Endodermal cell (in vitro differentiated cells): ENCODE measurements at regions not wholly inside any gene's neighbourhood (a gene's known extent, or its start where the extent isn't known, plus 50 kb on each side); places are given as distances from the start of the nearest gene placed in this dataset.

Experiments
- DNase-seq: peaks from one replicate; pipeline ENCODE4 v3.0.0-alpha.2; 2017
- H3K27ac ChIP-seq: 2 replicates; pipeline ENCODE4 v1.5.1; 2013; ENCODE audit warnings: mild to moderate bottlenecking, low read depth, low read length, moderate library complexity
- H3K27me3 ChIP-seq: 2 replicates; pipeline ENCODE4 v1.6.1; 2013; ENCODE audit warnings: mild to moderate bottlenecking, low read length, moderate library complexity; ENCODE audit not compliant: insufficient read depth, control insufficient read depth, poor library complexity, severe bottlenecking
- H3K36me3 ChIP-seq: 2 replicates; pipeline ENCODE4 v1.7.0; 2013; ENCODE audit warnings: mild to moderate bottlenecking, low read length, moderate library complexity; ENCODE audit not compliant: control insufficient read depth, insufficient read depth
- H3K4me1 ChIP-seq: one replicate; pipeline ENCODE4 v1.7.0; 2013; ENCODE audit warnings: low read length; ENCODE audit not compliant: control insufficient read depth, insufficient read depth
- H3K4me3 ChIP-seq: 2 replicates; pipeline ENCODE4 v1.5.1; 2013; ENCODE audit warnings: mild to moderate bottlenecking, low read length, moderate library complexity
- H3K9ac ChIP-seq: 2 replicates; pipeline ENCODE4 v1.6.1; 2013; ENCODE audit warnings: mild to moderate bottlenecking, low read length, moderate library complexity; ENCODE audit not compliant: poor library complexity, severe bottlenecking; ENCODE audit errors: extremely low read depth
- H3K9me3 ChIP-seq: 2 replicates; pipeline ENCODE4 v1.6.1; 2013; ENCODE audit warnings: mild to moderate bottlenecking, low read length, moderate library complexity; ENCODE audit not compliant: control insufficient read depth
- H3K27ac Mint-ChIP-seq: 2 replicates; pipeline ENCODE4 v1.8.0; 2020; ENCODE audit warnings: mixed read lengths
- H3K27me3 Mint-ChIP-seq: 2 replicates; pipeline ENCODE4 v1.8.0; 2021; ENCODE audit warnings: mild to moderate bottlenecking, mixed read lengths; ENCODE audit not compliant: insufficient read depth
- H3K36me3 Mint-ChIP-seq: 2 replicates; pipeline ENCODE4 v1.8.0; 2020; ENCODE audit warnings: low read depth, mixed read lengths
- H3K4me1 Mint-ChIP-seq: 2 replicates; pipeline ENCODE4 v1.8.0; 2020; ENCODE audit warnings: mixed read lengths
- H3K4me3 Mint-ChIP-seq: 2 replicates; pipeline ENCODE4 v1.8.0; 2020; ENCODE audit warnings: mild to moderate bottlenecking, moderate library complexity, mixed read lengths
- H3K9me3 Mint-ChIP-seq: 2 replicates; pipeline ENCODE4 v1.8.0; 2020; ENCODE audit warnings: mild to moderate bottlenecking, mixed read lengths
- CTCF ChIP-seq: fragments of 200-600 bp; sonication (generic); conservative IDR thresholded peaks from 2 replicates; pipeline ENCODE4 v1.5.0; 2021; ENCODE audit warnings: antibody characterized with exemption, mild to moderate bottlenecking
- WGBS, 2 experiments: methylation state at CpG; one replicate each; pipeline versions ENCODE4 v1.1.5 to v1.1.7; 2013; ENCODE audit warnings: missing lambda C conversion rate in 2 of 2, mixed read lengths in 1 of 2; ENCODE audit not compliant: insufficient coverage in 1 of 2, insufficient read length in 1 of 2; 5-methylcytosine and 5-hydroxymethylcytosine counted together

DNA sequence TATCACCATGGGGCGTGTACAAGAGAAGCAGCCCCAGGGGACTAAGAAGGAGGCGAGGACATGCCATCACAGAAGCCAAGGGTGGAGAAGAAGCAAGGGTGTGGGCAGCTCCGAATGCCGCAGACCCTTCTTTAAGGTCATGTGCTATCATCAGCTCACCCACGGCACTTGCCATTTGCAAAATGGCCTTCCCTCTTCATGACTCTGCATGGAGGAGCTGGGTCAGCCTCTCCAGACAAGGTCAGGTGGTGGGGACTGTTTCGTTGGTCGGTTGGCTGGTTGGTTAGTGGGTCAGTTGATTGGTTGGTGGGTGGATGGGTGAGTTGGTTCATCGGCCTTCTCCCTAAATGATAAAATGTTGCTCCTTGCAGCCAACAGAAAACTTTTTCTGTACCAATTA, 622.5 kb downstream of the TBC1D22A start:
- H3K9me3 ChIP-seq = peaks cover 46% of the 10 kb centered on the region
- H3K27ac Mint-ChIP-seq = no peak overlapping the region
- no peak overlapping the region for H3K4me3 ChIP-seq
- no peaks in the 10 kb centered on the region for H3K27me3 Mint-ChIP-seq
- DNase-seq = no peak
- H3K4me1 ChIP-seq = no peaks in the 10 kb centered on the region
- no peaks in the 10 kb centered on the region for H3K36me3 Mint-ChIP-seq
- H3K27ac ChIP-seq = no peak overlapping the region
- H3K36me3 ChIP-seq = no peaks in the 10 kb centered on the region
- 48 to 69% methylated on average over 2 to 8 of the region's 8 CpGs for WGBS, 2 experiments
- H3K4me1 Mint-ChIP-seq = no peaks in the 10 kb centered on the region
- H3K27me3 ChIP-seq = no peaks in the 10 kb centered on the region
- peaks cover 97% of the 10 kb centered on the region for H3K9me3 Mint-ChIP-seq
- TF ChIP-seq CTCF = no peak
- no peak overlapping the region for H3K4me3 Mint-ChIP-seq
- no peak overlapping the region for H3K9ac ChIP-seq

DNA sequence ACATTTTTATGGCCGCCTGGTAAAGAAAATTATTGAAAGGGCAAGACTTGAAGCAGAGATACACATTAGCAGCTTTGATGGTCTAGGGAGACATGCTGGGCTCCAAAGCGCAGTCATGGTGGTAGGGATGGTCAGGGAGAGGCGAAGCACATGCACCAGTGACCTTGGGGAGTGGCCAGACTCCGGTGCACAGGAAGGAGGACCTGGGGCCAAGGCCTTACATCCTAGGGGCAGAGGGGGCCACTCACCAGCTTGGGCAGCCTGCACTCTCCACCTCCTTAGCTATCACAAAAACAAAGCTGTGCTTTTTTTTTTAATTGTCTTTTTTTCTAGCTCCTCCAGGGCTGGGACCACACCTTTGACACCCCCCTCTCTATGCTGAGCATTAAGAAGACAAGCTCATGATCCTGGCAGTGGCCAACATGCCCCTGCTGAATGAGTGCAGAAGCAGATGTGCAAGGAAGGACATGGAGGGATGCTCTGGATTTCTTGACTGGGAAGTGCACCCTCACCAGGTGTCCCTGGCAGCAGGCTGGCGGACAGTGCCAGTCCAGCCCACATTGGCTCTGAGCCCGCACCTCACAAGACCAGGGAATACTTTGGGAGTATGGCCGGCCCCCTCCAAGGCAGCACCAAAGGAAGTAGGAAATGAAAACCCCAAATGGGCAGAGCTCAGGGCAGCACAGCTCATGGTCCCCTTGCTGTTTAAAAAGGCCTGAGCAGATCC, 619.9 kb downstream of the TBC1D22A start:
- TF ChIP-seq CTCF = no peak
- Histone ChIP-seq H3K4me1 (no peaks in the 10 kb centered on the region), H3K27ac (no peak overlapping the region), H3K27me3 (no peaks in the 10 kb centered on the region), H3K4me3 (no peak overlapping the region), H3K36me3 (no peaks in the 10 kb centered on the region), H3K9me3 (peaks cover 61% of the 10 kb centered on the region), H3K9ac (no peak overlapping the region)
- Mint-ChIP-seq H3K9me3 (peaks cover 94% of the 10 kb centered on the region), H3K4me3 (no peak overlapping the region), H3K27ac (no peak overlapping the region), H3K4me1 (no peaks in the 10 kb centered on the region), H3K36me3 (no peaks in the 10 kb centered on the region), H3K27me3 (no peaks in the 10 kb centered on the region)
- DNase-seq = no peak
- WGBS, 2 experiments = 75 to 82% methylated on average over 5 to 7 of the region's 7 CpGs

DNA sequence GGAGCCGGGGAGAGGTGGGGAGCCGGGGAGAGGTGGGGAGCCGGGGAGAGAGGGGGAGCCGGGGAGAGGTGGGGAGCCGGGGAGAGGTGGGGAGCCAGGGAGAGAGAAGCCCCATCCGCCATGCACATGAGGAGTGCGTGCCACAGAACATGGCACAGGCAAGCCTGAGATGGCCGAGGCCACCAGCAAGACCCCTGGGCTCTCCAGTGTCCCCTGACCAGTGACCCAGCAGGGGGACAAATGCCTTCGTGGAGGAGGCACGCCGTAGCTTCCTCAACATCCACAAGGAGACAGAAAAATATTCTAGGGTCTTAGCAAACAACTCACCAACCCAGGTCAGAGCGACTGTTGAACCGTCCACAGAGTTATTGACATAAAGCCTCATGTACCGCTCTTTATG, 618.8 kb downstream of the TBC1D22A start:
- no peak for DNase-seq
- Histone ChIP-seq H3K9ac (no peak overlapping the region), H3K4me3 (no peak overlapping the region), H3K27ac (no peak overlapping the region), H3K36me3 (no peaks in the 10 kb centered on the region), H3K4me1 (no peaks in the 10 kb centered on the region), H3K27me3 (no peaks in the 10 kb centered on the region), H3K9me3 (peaks cover 62% of the 10 kb centered on the region)
- WGBS, 2 experiments = 74 to 84% methylated on average over 7 to 11 of the region's 14 CpGs
- H3K4me1 Mint-ChIP-seq = no peaks in the 10 kb centered on the region
- H3K4me3 Mint-ChIP-seq = no peak overlapping the region
- no peak for TF ChIP-seq CTCF
- H3K36me3 Mint-ChIP-seq = no peaks in the 10 kb centered on the region
- no peaks in the 10 kb centered on the region for H3K27me3 Mint-ChIP-seq
- H3K9me3 Mint-ChIP-seq = peaks cover 94% of the 10 kb centered on the region
- H3K27ac Mint-ChIP-seq = no peak overlapping the region
